ENCODE measurements at regions not wholly inside any gene's neighbourhood (a gene's known extent, or its start where the extent isn't known, plus 50 kb on each side); places are given as distances from the start of the nearest gene placed in this dataset.

DNA sequence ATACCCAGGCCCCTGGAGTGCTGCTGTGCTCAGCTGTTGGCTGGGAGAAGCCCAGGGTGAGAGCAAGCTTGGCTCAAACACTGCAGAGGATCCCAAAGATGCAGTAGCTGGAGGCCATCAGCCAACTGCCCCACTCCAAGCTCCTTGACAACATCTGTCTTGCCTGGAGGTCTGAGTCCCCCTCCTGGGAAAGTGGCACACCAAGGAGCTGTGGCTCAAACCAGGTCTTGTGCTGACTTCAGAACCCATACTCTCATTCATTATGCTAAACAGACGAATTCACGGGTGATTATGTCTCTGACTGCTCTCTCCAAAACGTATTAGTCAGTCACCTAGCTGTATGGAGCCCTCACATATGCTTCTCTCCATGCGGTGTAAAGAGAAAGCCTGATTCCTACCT lies 206.1 kb downstream of the TTC32 start:
- TF ChIP-seq, protein P1, sequence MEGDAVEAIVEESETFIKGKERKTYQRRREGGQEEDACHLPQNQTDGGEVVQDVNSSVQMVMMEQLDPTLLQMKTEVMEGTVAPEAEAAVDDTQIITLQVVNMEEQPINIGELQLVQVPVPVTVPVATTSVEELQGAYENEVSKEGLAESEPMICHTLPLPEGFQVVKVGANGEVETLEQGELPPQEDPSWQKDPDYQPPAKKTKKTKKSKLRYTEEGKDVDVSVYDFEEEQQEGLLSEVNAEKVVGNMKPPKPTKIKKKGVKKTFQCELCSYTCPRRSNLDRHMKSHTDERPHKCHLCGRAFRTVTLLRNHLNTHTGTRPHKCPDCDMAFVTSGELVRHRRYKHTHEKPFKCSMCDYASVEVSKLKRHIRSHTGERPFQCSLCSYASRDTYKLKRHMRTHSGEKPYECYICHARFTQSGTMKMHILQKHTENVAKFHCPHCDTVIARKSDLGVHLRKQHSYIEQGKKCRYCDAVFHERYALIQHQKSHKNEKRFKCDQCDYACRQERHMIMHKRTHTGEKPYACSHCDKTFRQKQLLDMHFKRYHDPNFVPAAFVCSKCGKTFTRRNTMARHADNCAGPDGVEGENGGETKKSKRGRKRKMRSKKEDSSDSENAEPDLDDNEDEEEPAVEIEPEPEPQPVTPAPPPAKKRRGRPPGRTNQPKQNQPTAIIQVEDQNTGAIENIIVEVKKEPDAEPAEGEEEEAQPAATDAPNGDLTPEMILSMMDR (IDR thresholded peaks at IDR 0.05 in 8 of 11, conservative IDR thresholded peaks at IDR 0.05 in 3 of 11) = no peak
- no peak for TF ChIP-seq POLR2A (IDR thresholded peaks at IDR 0.05)
